SKM-1 (cell line): ENCODE measurements at regions not wholly inside any gene's neighbourhood (a gene's known extent, or its start where the extent isn't known, plus 50 kb on each side); places are given as distances from the start of the nearest gene placed in this dataset.
"Not testable (repeated sequence)": the region's sequence is repeated elsewhere in the genome, so short reads cannot be mapped to it uniquely, and the experiment has no call there.

ENCODE experiments used
- DNase-seq: peaks from one replicate; lab custom pipeline; 2025; ENCODE audit not compliant: unreplicated experiment; lab: John Stamatoyannopoulos, UW

- no peak for DNase-seq
These were observed 417.7 kb downstream of the IRX1 start for GRCh38 chr5:4013106-4013898.

- DNase-seq, result no peak
These were observed 420.1 kb downstream of the IRX1 start for GRCh38 chr5:4015709-4016108.

- DNase-seq, result no peak
These were observed 421.6 kb downstream of the IRX1 start for GRCh38 chr5:4017076-4017803.

GRCh38 chr5:4018007-4018406 lies 422.4 kb downstream of the IRX1 start:
- DNase-seq, result no peak

- no peak for DNase-seq
These were observed 423.6 kb downstream of the IRX1 start for GRCh38 chr5:4019009-4019769.

- no peak for DNase-seq
These were observed 424.2 kb downstream of the IRX1 start for GRCh38 chr5:4019841-4020240.

GRCh38 chr5:4020400-4020799 lies 424.8 kb downstream of the IRX1 start:
- no peak for DNase-seq

GRCh38 chr5:4022056-4022670 lies 426.5 kb downstream of the IRX1 start:
- no peak for DNase-seq

- DNase-seq, result no peak
These were observed 427.6 kb downstream of the IRX1 start for GRCh38 chr5:4023091-4023752.

GRCh38 chr5:4023753-4024335 lies 428.2 kb downstream of the IRX1 start:
- DNase-seq, result no peak

GRCh38 chr5:4027088-4027734 lies 431.6 kb downstream of the IRX1 start:
- DNase-seq, result no peak

GRCh38 chr5:4028384-4028783 lies 432.8 kb downstream of the IRX1 start:
- no peak for DNase-seq

- not testable (repeated sequence) for DNase-seq
These were observed 437.9 kb downstream of the IRX1 start for GRCh38 chr5:4033546-4033945.

GRCh38 chr5:4036861-4037260 lies 441.2 kb downstream of the IRX1 start:
- DNase-seq, result no peak

- DNase-seq, result no peak
These were observed 443.4 kb downstream of the IRX1 start for GRCh38 chr5:4038994-4039393.

GRCh38 chr5:4042311-4042710 lies 446.7 kb downstream of the IRX1 start:
- DNase-seq, result no peak

GRCh38 chr5:4043135-4043534 lies 447.5 kb downstream of the IRX1 start:
- DNase-seq, result no peak

GRCh38 chr5:4044881-4045280 lies 449.2 kb downstream of the IRX1 start:
- DNase-seq, result no peak

- DNase-seq, result no peak
These were observed 452.8 kb downstream of the IRX1 start for GRCh38 chr5:4048398-4048797.

- DNase-seq, result no peak
These were observed 454.6 kb downstream of the IRX1 start for GRCh38 chr5:4050203-4050602.
